Heart left ventricle (tissue), 13 donors: ENCODE measurements at regions not wholly inside any gene's neighbourhood (a gene's known extent, or its start where the extent isn't known, plus 50 kb on each side); places are given as distances from the start of the nearest gene placed in this dataset.

Experiments
- CTCF ChIP-seq, 12 donors: fragments of 200-600 bp; sonication (generic) in 4 of 12; IDR thresholded peaks; one replicate each; pipeline versions ENCODE4 v1.5.0 to v1.8.0; 2018 to 2022; ENCODE audit warnings: antibody characterized with exemption in 12 of 12, mild to moderate bottlenecking in 5 of 12
- POLR2A ChIP-seq, 2 donors: fragments of 450-650 bp; IDR thresholded peaks; one replicate each; pipeline ENCODE4 v1.6.1; 2017; ENCODE audit warnings: antibody characterized with exemption in 2 of 2, mild to moderate bottlenecking in 2 of 2, moderate library complexity in 2 of 2
- donor health status: ischemic (EF 13 %, LVEDD 7.1; RV severe dilation, severe dysfunction).
- donor health status: DM: no; HTN: yes; CAD: no.
- donor health status: DM: no; HTN: no; CAD: no.
- donor health status: ischemic (EF 25% LVEDD 6.9; RV normal size, moderate dysfunction).
- donor health status: ischemic (EF 25% LVEDD 5.7; RV mildly dilated, moderate dysfunction).
- donor health status: ischemic (EF 35%, LVEDD 5.7; RV mildly dilated, moderate dysfunction).
- donor health status: nonischemic (EF 11% LVEDD 7.7; RV severe dilation, severe dysfunction).
- donor health status: DM: yes; HTN: yes; CAD: no.
- donor health status: PGD.
- donor health status: ischemic (EF 29% LVEDD 5.4; RV normal size, mild dysfunction).
- donor health status: nonischemic (EF 23%, LVEDD 6.1; RV moderate dilation, normal function).

DNA sequence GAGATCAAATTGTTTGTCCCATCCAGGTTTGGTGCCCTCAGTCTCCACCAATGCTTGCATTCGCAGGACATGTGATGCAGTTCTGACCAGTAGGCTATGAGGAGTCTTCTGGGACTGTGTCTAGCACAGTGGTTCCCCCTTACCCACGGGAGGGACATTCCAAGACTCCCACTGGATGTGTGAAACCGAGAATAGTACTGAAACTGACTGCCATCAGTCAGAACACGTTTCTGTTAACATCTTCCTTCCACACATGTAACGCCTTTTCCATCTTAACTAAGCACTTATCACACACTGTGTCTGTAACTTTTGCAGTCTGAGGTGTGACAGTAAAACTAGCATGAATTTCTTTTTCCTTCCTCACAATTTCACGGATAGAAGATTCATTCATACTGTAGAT is 74.7 kb downstream of the PTTG1 start:
- no peak for TF ChIP-seq CTCF (IDR thresholded peaks at IDR 0.05)
- TF ChIP-seq POLR2A (IDR thresholded peaks at IDR 0.05) = no peak
